ENCODE measurements at regions not wholly inside any gene's neighbourhood (a gene's known extent, or its start where the extent isn't known, plus 50 kb on each side); places are given as distances from the start of the nearest gene placed in this dataset.
"Not testable (repeated sequence)": the region's sequence is repeated elsewhere in the genome, so short reads cannot be mapped to it uniquely, and the experiment has no call there.

DNA sequence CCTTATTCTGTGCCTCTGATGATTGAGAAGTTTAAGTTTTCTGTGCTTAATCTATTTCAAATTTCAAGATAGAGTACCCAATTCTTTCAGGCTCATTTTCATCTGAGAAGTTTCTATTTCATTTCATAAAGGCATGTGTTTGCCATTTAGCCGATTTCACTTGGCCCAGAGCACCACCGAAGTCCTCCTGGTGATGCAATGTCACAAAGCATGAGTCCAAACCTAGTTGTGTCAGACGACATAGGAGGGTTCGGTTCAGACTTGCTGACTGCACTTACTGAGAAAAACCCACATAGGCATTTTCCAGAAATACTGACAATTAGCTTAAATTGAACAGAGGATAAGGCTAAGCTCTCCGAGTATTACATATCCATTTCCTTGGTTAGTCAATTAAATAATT, 152.4 kb upstream of the FAR2 start:
- Mint-ChIP-seq H3K36me3 (no peaks in the 10 kb centered on the region), H3K27me3 (ENCODE audit: low read depth in 3 of 3) (peaks cover 0 to 4% (median 0%) of the 10 kb centered on the region in 3 donors), H3K4me1 (no peaks in the 10 kb centered on the region), H3K4me3 (no peak overlapping the region), H3K27ac (no peak overlapping the region), H3K9me3 (peaks cover 0 to 3% (median 0%) of the 10 kb centered on the region in 6 donors)
- no peak for DNase-seq

DNA sequence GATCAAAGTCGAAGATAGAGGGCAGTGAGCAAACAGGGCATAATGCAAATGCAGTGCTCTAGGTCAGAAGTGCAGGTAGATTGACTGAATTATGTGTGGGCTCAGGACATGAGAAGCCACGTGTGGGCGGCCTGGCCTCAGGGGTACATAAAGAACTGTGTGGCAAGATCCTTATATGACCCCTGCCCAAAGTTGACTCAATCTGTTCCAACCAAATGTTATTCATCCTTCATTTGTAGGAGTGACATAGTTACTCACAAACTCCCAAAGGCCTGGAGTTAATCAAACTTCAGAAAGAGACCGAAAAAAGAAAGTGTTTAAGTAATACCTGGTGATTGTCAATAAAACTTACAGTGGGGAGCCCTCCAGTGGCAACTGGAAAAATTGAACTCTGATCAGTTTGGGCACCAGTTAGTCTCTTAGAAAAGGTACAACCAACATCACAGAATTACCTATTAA, 150.4 kb upstream of the FAR2 start:
- DNase-seq, result no peak
- H3K27me3 Mint-ChIP-seq (ENCODE audit: low read depth in 3 of 3), result peaks cover 0 to 2% (median 0%) of the 10 kb centered on the region in 3 donors
- no peaks in the 10 kb centered on the region for H3K4me1 Mint-ChIP-seq
- H3K36me3 Mint-ChIP-seq, result no peaks in the 10 kb centered on the region
- peaks cover 0 to 3% (median 0%) of the 10 kb centered on the region in 6 donors for H3K9me3 Mint-ChIP-seq
- H3K4me3 Mint-ChIP-seq, result no peak overlapping the region
- no peak overlapping the region for H3K27ac Mint-ChIP-seq

DNA sequence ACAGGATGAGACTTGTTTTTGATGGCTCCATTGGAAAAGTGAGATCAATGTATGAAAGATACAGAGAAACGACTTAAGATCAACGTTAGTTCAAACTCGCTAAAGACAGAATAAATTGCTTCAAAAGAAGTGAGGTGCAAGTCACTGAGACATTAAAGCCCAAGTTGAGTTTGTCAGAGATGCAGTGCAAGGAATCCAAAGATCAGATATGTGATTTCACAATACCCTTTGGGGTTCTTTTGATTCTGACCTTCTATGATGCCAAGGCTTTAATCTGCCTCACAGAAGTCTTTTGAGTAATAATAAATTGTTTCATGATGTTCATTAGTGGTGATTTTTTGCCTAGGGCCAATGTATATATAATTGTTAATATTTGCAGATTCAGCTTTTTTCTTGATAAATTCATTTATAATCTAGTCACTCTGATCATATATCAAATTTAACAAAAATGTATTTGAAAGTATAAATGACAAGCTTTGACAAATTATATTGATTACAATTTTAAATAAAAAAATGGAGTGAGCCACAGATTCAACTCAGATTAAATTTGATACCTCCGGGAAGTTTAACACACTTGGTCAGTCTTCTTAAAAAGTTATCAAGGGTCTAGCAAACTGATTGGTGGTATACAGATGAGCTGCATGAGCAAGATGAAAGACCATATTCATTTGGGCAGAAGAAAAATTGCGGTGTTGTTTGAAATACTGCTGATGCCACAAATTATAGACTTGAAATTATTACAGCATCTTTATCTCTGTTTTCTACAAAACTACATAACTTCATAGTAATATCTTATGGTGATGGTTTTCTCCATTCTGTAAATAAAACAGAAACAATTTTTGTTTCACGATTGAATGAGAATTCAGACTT, 144.8 kb upstream of the FAR2 start:
- H3K4me1 Mint-ChIP-seq, result no peaks in the 10 kb centered on the region
- H3K36me3 Mint-ChIP-seq, result no peaks in the 10 kb centered on the region
- H3K27me3 Mint-ChIP-seq (ENCODE audit: low read depth in 3 of 3), result peaks cover 0 to 9% (median 0%) of the 10 kb centered on the region in 3 donors
- H3K4me3 Mint-ChIP-seq, result no peak overlapping the region
- no peak overlapping the region for H3K27ac Mint-ChIP-seq
- DNase-seq, result no peak
- H3K9me3 Mint-ChIP-seq, result peaks cover 0 to 5% (median 1%) of the 10 kb centered on the region in 6 donors

DNA sequence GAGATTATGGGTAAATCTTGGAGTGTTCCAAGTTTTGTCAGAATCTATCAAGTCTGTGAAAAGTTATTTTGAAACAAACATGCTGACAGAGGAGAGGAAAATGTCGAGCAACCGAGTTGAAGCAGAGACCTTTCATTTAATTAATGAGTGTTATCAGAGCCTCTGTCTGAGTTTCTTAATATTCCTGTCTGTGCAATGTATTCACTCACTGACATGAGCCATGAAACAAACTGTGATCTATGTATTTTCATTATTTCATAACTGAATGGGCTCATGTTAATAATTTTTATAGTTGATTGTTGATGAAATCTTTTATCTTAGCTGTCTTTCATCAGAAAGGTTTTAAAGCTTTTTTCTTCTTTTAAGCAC, 144.2 kb upstream of the FAR2 start:
- H3K4me3 Mint-ChIP-seq, result no peak overlapping the region
- no peak overlapping the region for H3K27ac Mint-ChIP-seq
- no peaks in the 10 kb centered on the region for H3K4me1 Mint-ChIP-seq
- DNase-seq, result no peak
- H3K9me3 Mint-ChIP-seq, result peaks cover 0 to 9% (median 1%) of the 10 kb centered on the region in 6 donors
- H3K36me3 Mint-ChIP-seq, result no peaks in the 10 kb centered on the region
- peaks cover 0 to 9% (median 0%) of the 10 kb centered on the region in 3 donors for H3K27me3 Mint-ChIP-seq (ENCODE audit: low read depth in 3 of 3)

DNA sequence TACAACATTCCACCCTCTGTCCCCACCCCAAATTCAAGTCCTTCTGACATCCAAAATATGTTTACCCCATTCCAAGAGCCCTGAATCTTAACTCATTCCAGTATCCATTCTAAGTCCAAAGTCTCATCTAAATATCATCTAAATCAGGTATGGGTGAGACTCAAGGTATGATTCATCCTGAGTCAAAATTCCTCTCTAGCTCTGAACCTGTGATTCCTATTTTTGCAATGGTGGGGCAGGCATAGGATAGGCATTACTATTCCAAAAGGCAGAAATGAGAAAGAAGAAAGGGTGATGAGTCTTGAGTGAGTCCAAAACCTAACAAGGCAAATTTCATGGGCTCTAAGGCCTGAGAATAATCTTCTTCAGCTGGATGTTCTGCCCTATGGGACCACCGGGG, 140.3 kb upstream of the FAR2 start:
- Mint-ChIP-seq H3K4me3 (no peak overlapping the region), H3K36me3 (no peaks in the 10 kb centered on the region), H3K4me1 (no peaks in the 10 kb centered on the region), H3K9me3 (peaks cover 0 to 6% (median 1%) of the 10 kb centered on the region in 6 donors), H3K27ac (no peak overlapping the region), H3K27me3 (ENCODE audit: low read depth in 3 of 3) (peaks cover 0 to 9% (median 0%) of the 10 kb centered on the region in 3 donors)
- no peak for DNase-seq

DNA sequence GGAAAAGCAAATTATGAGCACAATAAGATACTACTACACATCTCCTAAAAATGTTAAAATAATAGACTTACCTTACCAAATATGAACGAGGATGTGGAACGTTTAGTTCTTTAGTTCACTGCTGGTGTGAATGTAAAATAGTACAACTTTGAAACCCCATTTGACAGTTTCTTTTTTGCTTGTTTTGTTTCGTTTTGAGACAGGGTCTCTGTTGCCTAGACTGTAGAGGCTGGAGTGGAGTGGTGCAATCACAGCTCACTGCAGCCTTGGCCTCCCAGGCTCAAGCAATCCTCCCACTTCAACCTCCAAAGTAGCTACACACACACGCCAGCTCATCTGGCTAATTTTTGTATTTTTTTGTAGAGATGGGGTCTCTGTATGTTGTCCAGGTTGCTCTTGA, 136.4 kb upstream of the FAR2 start:
- no peak overlapping the region for H3K27ac Mint-ChIP-seq
- peaks cover 0 to 5% (median 0%) of the 10 kb centered on the region in 6 donors for H3K9me3 Mint-ChIP-seq
- no peak for DNase-seq
- H3K4me3 Mint-ChIP-seq, result no peak overlapping the region
- H3K4me1 Mint-ChIP-seq, result no peaks in the 10 kb centered on the region
- peaks cover 0 to 2% (median 0%) of the 10 kb centered on the region in 3 donors for H3K27me3 Mint-ChIP-seq (ENCODE audit: low read depth in 3 of 3)
- H3K36me3 Mint-ChIP-seq, result no peaks in the 10 kb centered on the region

DNA sequence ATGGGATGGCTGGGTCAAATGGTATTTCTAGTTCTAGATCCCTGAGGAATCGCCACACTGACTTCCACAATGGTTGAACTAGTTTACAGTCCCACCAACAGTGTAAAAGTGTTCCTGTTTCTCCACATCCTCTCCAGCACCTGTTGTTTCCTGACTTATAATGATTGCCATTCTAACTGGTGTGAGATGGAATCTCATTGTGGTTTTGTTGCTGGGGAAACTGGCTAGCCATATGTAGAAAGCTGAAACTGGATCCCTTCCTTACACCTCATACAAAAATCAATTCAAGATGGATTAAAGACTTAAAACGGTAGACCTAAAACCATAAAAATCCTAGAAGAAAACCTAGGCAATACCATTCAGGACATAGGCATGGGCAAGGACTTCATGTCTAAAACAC, 131.5 kb upstream of the FAR2 start:
- not testable (repeated sequence) for H3K27me3 Mint-ChIP-seq (ENCODE audit: low read depth in 3 of 3); H3K36me3 Mint-ChIP-seq; H3K27ac Mint-ChIP-seq; DNase-seq; H3K4me3 Mint-ChIP-seq; H3K9me3 Mint-ChIP-seq; H3K4me1 Mint-ChIP-seq

DNA sequence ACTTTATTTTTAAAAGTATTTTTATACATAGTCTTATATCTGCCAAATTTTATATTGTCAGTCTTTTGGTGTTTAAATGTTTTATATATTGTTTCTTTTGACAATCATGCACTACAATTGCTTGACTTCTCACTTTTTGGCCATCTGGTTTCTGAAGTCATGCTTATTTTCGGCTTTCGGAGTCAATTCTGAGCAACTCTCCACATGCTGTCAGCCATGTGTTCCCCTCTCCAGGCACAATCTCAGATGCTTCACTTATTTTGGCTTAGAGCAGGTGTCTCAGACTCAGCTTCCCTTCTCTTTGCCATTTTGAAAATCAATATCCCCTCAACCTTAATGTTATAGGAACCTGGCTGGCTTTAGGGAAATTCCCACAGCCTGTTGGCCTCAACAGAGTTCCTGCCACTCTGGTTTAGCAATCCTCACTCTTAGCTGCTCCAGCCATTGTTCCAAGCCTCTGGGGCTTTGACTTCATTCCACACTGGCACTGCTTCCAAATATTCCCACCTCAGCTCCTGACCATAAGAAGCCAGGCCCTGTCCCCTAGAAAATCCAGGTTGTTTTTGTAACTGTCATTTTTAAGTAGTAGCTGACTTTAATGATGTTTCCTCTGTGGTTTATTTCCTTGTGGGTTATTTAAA, 125.5 kb upstream of the FAR2 start:
- no peaks in the 10 kb centered on the region for H3K4me1 Mint-ChIP-seq
- H3K9me3 Mint-ChIP-seq, result peaks cover 0 to 2% (median 0%) of the 10 kb centered on the region in 6 donors
- DNase-seq, result no peak
- H3K4me3 Mint-ChIP-seq, result no peak overlapping the region
- no peaks in the 10 kb centered on the region for H3K36me3 Mint-ChIP-seq
- no peak overlapping the region for H3K27ac Mint-ChIP-seq
- peaks cover 0 to under 1% (median 0%) of the 10 kb centered on the region in 3 donors for H3K27me3 Mint-ChIP-seq (ENCODE audit: low read depth in 3 of 3)

DNA sequence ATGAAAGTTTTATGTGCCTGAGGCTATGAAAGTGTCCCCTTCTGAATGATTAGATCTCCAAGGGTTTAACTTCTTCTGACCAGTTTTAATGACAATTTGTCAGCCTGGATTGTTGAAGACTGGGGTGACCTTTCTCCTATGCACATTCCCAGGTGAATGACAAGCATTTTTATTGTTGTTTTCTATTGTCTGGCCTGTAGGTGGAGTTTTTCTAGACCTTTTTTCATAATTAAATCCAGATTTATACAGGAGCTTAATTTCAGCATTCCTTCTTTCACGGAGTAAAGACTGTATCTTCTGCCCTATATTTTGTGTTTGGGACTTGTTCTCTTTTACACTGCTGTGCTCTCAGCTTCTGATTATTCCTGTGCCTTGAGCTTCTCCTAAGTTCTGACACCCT, 125.0 kb upstream of the FAR2 start:
- H3K4me1 Mint-ChIP-seq, result no peaks in the 10 kb centered on the region
- H3K36me3 Mint-ChIP-seq, result no peaks in the 10 kb centered on the region
- H3K27ac Mint-ChIP-seq, result no peak overlapping the region
- peaks cover 0 to 2% (median 0%) of the 10 kb centered on the region in 3 donors for H3K27me3 Mint-ChIP-seq (ENCODE audit: low read depth in 3 of 3)
- no peak overlapping the region for H3K4me3 Mint-ChIP-seq
- no peak for DNase-seq
- H3K9me3 Mint-ChIP-seq, result peaks cover 0 to 4% (median 0%) of the 10 kb centered on the region in 6 donors

DNA sequence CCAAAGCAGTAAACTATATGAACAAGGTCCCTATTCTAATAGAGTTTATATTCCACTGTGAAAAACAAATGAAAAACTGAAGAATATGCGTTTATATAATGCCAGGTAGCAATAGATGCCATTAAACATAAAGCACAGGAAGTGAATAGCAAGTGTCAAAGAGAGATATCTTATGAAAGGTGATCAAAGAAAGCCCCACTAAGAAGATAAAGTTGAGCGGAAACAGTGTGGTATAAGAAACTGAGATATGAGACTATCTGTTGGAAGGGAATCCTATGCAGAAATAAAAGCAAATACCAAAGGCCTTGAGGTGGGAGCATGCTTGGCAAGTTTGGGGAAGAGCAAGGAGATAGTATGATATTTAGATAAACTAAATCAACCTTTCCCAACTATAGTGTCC, 123.1 kb upstream of the FAR2 start:
- H3K4me3 Mint-ChIP-seq, result no peak overlapping the region
- H3K27ac Mint-ChIP-seq, result no peak overlapping the region
- peaks cover 0 to 5% (median 0%) of the 10 kb centered on the region in 6 donors for H3K9me3 Mint-ChIP-seq
- H3K27me3 Mint-ChIP-seq (ENCODE audit: low read depth in 3 of 3), result peaks cover 1 to 5% (median 2%) of the 10 kb centered on the region in 3 donors
- H3K4me1 Mint-ChIP-seq, result no peaks in the 10 kb centered on the region
- H3K36me3 Mint-ChIP-seq, result no peaks in the 10 kb centered on the region
- DNase-seq, result no peak

DNA sequence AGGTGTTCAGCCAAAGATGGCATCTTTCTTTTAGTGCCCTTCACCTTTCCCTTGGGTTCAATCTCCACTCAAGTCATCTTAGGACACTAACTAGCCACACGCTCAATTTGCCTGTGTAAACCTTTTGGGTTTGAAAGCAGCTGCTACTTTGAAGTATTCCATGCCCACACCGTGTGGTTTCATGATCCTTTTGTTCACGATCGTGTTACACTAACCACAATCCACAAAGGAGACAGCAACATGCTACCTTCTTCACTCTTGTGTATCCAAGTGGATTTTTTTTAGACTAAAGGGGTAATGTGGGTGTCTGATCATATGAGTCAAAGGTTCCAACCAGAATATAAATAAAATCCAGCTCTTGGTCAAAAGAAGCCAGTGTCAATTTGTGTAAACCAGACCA, 122.7 kb upstream of the FAR2 start:
- no peaks in the 10 kb centered on the region for H3K4me1 Mint-ChIP-seq
- H3K27me3 Mint-ChIP-seq (ENCODE audit: low read depth in 3 of 3), result peaks cover 1 to 5% (median 2%) of the 10 kb centered on the region in 3 donors
- peaks cover 0 to 5% (median 0%) of the 10 kb centered on the region in 6 donors for H3K9me3 Mint-ChIP-seq
- H3K36me3 Mint-ChIP-seq, result no peaks in the 10 kb centered on the region
- DNase-seq, result no peak
- H3K27ac Mint-ChIP-seq, result no peak overlapping the region
- no peak overlapping the region for H3K4me3 Mint-ChIP-seq

DNA sequence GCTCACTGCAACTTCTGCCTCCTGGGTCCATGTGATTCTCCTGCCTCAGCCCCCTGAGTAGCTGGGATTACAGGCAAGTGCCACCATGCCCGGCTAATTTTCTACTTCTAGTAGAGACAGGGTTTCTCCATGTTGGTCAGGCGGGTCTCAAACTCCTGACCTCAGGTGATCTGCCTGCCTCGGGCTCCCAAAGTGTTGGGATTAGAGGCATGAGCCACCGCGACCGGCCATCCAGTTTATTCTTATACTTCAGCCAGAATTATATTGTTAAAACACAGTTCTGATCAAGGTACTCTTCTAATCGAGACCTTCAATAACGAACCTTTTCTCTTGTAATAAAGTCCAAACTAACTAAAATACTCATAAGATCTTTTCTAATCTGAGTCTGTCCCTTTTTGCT, 119.6 kb upstream of the FAR2 start:
- H3K27me3 Mint-ChIP-seq (ENCODE audit: low read depth in 3 of 3); H3K27ac Mint-ChIP-seq; H3K36me3 Mint-ChIP-seq; H3K4me1 Mint-ChIP-seq; DNase-seq; H3K4me3 Mint-ChIP-seq; H3K9me3 Mint-ChIP-seq: not testable (repeated sequence)

DNA sequence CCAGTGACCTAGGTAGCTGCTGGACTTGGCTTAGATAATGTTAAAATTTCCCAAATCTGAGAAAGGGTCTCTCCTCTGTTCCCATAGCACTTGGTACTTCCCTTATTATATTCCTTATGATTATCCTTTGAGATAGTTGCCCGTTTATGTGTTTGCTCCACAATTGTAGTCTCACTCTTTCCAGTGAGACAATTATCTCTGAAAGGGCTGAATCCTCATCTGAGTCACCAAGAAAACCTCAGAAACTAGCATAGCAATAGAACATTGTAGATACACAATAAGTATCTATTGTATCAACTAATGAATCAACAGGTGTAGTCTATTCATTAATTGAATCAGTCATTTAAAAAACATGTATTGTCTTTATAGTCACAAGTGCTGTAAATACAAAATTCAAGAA, 119.1 kb upstream of the FAR2 start:
- Mint-ChIP-seq H3K4me3 (no peak overlapping the region), H3K9me3 (peaks cover 0 to 5% (median 0%) of the 10 kb centered on the region in 6 donors), H3K4me1 (no peaks in the 10 kb centered on the region), H3K27ac (no peak overlapping the region), H3K36me3 (no peaks in the 10 kb centered on the region), H3K27me3 (ENCODE audit: low read depth in 3 of 3) (peaks cover 1 to 5% (median 3%) of the 10 kb centered on the region in 3 donors)
- no peak for DNase-seq

DNA sequence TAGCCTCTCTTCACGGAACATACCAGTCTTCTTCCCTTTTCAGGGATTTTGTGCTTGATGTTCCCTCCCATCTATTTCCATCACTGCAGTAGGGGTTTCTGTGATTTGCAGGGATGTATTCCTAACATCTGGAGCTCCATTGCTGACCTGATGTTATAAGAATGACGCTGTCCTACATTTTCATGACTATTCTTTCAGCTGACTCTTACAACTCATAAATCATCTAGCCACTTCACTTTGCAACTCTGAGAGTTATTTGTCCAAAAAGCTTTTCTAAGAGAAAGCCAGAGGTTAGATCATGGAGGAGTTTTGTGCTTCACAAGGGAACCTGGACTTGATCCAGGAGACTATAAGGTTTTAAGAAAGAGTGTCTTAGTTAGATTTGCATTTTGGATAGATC, 116.6 kb upstream of the FAR2 start:
- Mint-ChIP-seq H3K36me3 (no peaks in the 10 kb centered on the region), H3K27ac (no peak overlapping the region), H3K9me3 (peaks cover 0 to 10% (median 0%) of the 10 kb centered on the region in 6 donors), H3K27me3 (ENCODE audit: low read depth in 3 of 3) (peaks cover 1 to 5% (median 3%) of the 10 kb centered on the region in 3 donors), H3K4me1 (no peaks in the 10 kb centered on the region), H3K4me3 (no peak overlapping the region)
- no peak for DNase-seq
